ENCODE measurements at regions not wholly inside any gene's neighbourhood (a gene's known extent, or its start where the extent isn't known, plus 50 kb on each side); places are given as distances from the start of the nearest gene placed in this dataset.

DNA sequence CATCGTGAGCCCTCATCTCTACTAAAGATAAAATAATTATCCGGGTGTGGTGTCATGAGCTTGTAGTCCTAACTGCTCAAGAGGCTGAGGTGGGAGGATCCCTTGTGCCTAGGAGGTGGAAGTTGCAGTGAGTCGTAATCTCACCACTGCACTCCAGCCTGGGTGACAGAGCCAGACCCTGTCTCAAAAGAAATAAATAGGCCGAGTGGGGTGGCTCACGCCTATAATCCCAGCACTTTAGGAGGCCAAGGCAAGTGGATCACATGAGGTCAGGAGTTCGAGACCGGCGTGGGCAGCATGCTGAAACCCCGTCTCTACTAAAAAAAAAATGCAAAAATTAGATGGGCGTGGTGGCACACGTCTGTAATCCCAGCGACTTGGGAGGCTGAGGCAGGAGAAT, 70.9 kb downstream of the RESF1 start:
- TF ChIP-seq ZNF879 (CRISPR knock-in tag; IDR thresholded peaks at IDR 0.05) = no peak
- TF ChIP-seq, protein P1, sequence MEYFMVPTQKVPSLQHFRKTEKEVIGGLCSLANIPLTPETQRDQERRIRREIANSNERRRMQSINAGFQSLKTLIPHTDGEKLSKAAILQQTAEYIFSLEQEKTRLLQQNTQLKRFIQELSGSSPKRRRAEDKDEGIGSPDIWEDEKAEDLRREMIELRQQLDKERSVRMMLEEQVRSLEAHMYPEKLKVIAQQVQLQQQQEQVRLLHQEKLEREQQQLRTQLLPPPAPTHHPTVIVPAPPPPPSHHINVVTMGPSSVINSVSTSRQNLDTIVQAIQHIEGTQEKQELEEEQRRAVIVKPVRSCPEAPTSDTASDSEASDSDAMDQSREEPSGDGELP (IDR thresholded peaks at IDR 0.05; ENCODE audit: borderline replicate concordance, low read depth) = no peak
- no peak for TF ChIP-seq ZBTB20 (CRISPR knock-in tag; IDR thresholded peaks at IDR 0.05; ENCODE audit: borderline replicate concordance, low read depth)
- TF ChIP-seq, protein P2, sequence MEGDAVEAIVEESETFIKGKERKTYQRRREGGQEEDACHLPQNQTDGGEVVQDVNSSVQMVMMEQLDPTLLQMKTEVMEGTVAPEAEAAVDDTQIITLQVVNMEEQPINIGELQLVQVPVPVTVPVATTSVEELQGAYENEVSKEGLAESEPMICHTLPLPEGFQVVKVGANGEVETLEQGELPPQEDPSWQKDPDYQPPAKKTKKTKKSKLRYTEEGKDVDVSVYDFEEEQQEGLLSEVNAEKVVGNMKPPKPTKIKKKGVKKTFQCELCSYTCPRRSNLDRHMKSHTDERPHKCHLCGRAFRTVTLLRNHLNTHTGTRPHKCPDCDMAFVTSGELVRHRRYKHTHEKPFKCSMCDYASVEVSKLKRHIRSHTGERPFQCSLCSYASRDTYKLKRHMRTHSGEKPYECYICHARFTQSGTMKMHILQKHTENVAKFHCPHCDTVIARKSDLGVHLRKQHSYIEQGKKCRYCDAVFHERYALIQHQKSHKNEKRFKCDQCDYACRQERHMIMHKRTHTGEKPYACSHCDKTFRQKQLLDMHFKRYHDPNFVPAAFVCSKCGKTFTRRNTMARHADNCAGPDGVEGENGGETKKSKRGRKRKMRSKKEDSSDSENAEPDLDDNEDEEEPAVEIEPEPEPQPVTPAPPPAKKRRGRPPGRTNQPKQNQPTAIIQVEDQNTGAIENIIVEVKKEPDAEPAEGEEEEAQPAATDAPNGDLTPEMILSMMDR (CRISPR knock-in tag; IDR thresholded peaks at IDR 0.05) = no peak
- no peak for TF ChIP-seq SP5 (CRISPR knock-in tag; IDR thresholded peaks at IDR 0.05; ENCODE audit: borderline replicate concordance, low read depth)
- no peak for TF ChIP-seq POLR2AphosphoS5 (IDR thresholded peaks at IDR 0.05; ENCODE audit: low read depth, low read length)
- no peak for TF ChIP-seq EZH2 (conservative IDR thresholded peaks at IDR 0.05; ENCODE audit: low read depth, low read length)
- TF ChIP-seq, protein P3, sequence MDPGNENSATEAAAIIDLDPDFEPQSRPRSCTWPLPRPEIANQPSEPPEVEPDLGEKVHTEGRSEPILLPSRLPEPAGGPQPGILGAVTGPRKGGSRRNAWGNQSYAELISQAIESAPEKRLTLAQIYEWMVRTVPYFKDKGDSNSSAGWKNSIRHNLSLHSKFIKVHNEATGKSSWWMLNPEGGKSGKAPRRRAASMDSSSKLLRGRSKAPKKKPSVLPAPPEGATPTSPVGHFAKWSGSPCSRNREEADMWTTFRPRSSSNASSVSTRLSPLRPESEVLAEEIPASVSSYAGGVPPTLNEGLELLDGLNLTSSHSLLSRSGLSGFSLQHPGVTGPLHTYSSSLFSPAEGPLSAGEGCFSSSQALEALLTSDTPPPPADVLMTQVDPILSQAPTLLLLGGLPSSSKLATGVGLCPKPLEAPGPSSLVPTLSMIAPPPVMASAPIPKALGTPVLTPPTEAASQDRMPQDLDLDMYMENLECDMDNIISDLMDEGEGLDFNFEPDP (CRISPR knock-in tag; conservative IDR thresholded peaks at IDR 0.05) = no peak
- TF ChIP-seq FOXM1 (CRISPR knock-in tag; IDR thresholded peaks at IDR 0.05) = no peak
- no peak for TF ChIP-seq ZNF333 (CRISPR knock-in tag; IDR thresholded peaks at IDR 0.05; ENCODE audit: borderline replicate concordance)
- no peak for TF ChIP-seq TRIM24 (CRISPR knock-in tag; IDR thresholded peaks at IDR 0.05)

Data from HepG2 (cell line).